HG02885 (cell line): ENCODE measurements at regions not wholly inside any gene's neighbourhood (a gene's known extent, or its start where the extent isn't known, plus 50 kb on each side); places are given as distances from the start of the nearest gene placed in this dataset.

Experiments
- ATAC-seq: cut with Tn5 transposase; IDR thresholded peaks from one replicate; pipeline ENCODE4 v1.9.1; 2021; ENCODE audit warnings: mild to moderate bottlenecking; ENCODE audit not compliant: unreplicated experiment, poor library complexity

- no peak for ATAC-seq
Measured at GRCh38 chr14:41418851-41419250, 187.8 kb upstream of the LRFN5 start.

- no peak for ATAC-seq
Measured at GRCh38 chr14:41409806-41410205, 196.9 kb upstream of the LRFN5 start.

DNA sequence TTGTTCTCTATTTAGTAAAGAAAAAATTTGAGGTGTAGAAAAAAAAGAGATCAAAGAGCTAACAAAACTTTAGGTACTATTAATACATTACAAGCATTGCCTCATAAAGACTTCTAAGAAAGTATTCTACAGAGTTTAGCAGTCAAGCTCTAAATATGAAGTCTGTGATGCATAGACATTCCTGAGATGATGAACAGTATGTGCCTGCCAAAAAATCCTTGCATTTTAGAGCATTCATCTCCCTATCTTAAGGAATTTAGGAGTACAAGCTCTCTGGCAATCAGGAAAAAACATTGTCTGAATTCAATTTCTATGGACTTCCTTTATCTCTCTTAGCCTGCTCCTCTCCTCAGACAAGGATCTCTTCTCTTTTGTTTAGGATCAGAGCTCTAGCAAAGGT lies 202.6 kb upstream of the LRFN5 start:
- ATAC-seq = no peak

GRCh38 chr14:41403360-41403759 lies 203.3 kb upstream of the LRFN5 start:
- ATAC-seq = no peak

GRCh38 chr14:41397926-41398325 lies 208.8 kb upstream of the LRFN5 start:
- ATAC-seq = no peak

DNA sequence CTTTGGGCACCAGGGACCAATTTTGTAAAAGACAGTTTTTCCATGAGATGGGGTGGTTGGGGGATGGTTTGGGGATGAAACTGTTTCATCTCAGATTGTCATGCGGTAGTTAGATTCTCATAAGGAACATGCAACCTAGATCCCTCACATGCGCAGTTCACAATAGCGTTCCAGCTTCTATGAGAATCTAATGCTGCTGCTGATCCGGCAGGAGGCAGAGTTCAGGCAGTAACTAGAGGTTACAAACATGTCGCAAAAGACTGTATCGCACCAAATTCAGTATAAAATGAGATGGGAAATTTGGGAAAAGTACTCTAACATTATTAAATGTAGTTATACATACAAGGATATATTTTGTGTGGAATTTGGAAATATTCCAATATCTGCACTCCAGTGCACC lies 213.2 kb upstream of the LRFN5 start:
- ATAC-seq = no peak

DNA sequence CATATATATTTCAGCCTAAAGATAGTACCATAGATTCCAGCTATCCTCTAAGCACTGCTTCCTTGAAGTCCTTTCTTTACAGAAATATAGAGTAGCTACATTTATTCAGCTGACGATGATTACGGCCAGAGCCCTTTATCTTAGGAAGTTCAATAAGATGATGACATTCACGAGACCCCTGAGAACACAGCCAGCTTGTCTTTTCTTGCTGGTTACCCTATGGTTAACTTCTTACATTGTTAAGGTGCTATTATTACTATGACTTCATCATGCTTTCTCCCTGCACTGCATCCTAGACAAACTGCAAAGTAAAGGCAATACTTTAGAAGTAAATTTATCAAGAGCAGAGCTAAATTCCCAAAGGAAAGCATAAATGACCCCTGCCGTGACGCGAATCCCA lies 214.4 kb upstream of the LRFN5 start:
- no peak for ATAC-seq

DNA sequence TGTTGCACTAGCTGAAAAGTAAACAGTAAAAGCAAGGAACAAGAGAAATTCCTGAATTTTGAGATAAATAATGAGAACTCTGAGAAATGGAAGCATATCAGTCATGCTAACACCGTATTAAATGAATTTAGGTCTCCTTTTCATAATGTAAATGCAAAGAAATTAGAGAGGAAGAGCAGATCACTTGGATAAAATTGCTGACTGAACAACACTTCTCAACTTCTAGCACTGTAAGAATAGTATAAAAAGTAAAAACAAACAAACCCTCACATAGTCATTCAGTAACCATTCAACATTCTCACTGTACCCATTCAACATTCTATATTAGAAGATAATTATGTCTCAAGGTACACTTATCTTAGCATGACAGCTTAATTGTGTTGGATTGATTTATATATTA lies 217.3 kb upstream of the LRFN5 start:
- no peak for ATAC-seq

DNA sequence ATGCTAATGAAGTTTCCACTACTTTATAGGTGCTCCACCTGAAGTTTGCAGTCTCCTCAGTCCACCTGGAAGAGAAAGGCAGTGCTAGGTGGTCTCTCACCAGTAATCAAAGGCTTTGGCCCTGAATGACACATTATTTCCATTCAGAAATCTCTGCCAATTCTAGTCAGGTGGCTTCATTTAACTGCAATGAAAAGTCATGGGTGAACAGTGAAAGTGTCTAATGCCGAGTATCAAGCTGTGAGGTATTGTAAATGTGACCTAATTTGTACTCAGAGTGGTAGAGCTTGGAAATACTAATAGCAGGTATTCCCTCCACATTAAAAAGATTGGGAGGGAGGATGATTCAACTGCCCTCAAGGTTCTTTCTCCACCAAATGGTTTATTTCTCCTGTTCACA lies 220.9 kb upstream of the LRFN5 start:
- no peak for ATAC-seq

DNA sequence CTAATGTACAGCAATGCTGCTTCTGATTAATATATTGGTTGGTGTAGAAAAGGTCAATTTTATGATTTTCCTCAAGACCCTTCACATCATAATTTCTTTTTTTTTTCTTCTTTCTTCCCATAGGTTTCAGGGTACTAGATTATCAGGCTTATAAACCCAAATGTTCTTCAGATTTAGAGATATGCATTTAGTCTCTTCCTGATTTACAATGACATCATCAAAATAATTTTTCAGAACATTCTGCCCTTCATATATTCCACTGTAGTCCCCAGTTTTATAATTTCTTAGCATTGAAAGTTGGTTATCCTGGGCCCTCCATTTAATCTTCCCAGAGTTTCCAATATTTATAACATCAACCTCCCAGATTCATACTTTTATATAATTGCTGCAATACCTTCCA lies 226.7 kb upstream of the LRFN5 start:
- ATAC-seq = no peak

- no peak for ATAC-seq
Measured at GRCh38 chr14:41378526-41378925, 228.2 kb upstream of the LRFN5 start.

- no peak for ATAC-seq
Measured at GRCh38 chr14:41377932-41378331, 228.7 kb upstream of the LRFN5 start.

DNA sequence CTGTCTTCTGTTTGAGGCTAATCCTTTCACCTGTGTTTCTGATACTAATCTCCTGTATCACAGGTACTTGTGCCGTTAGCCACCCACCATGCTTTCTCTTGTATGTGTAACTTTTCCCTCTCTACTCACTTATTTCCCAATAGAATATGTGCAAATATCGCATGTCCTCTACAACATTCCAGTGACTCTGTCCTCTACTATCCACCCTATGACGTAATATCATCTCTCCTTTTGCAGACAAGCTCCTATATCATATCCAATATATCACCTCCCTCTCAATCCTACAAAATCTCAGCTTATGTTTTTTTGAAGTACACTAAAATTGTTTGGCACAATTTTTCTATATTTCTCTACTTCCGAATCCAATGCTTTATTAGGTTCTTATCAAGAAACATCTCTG lies 232.6 kb upstream of the LRFN5 start:
- no peak for ATAC-seq

DNA sequence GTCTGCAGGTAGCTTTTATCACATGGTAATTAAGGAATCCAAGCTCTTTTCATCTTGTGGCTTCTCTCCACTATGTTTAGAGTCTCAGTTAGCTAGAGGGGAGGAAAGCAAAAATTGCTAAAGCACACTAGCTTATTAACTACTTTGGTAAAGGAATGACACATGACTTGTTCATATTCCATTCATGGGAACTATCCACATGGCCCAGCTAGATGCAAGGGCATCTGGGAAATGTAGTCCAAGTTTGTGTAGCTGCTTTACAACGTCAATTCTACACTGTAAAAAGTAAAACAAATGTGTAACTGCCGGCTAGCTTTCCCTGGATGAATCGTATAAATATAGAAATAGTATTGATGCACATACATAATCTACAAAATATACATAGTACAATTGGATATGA lies 244.5 kb upstream of the LRFN5 start:
- no peak for ATAC-seq

DNA sequence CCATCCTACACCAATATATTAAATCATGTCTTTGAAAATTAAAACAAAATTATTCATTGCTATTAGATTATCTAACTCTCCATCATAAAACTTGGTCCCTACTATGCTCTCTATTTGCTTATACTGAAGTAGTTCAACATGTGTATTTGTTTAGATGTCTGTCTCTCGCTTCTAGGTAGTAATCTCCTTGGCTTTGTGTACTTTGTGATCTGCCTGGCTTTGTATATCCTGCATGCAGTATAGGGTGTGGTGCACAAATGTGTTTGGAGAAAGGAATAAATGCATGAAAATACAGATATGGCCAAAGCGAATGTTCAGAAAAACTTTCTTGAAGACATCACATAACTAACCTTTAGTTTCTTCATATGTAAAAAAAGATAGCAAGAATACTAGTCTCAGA lies 246.6 kb upstream of the LRFN5 start:
- no peak for ATAC-seq

DNA sequence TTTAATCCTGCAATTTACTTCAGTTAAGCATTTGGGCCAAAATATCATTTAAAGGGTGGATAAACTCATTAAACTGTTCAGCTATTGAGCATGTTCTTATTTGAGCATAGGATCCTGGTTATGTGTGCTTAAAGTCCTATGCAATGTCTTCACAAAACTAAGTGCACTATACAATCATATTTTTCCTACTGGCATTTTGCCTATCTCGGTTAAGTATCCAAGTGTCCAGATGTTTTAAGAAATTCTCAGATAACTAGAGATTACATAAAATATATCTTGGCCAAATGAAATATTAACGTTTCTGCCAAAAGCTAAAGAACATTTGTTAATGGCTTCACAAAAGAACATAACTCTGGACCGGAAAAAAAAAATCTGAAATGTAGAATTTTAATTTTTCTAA lies 250.8 kb upstream of the LRFN5 start:
- no peak for ATAC-seq

GRCh38 chr14:41350476-41350875 lies 256.2 kb upstream of the LRFN5 start:
- ATAC-seq = no peak

- ATAC-seq = no peak
Measured at GRCh38 chr14:41349289-41349910, 257.3 kb upstream of the LRFN5 start.

- ATAC-seq = no peak
Measured at GRCh38 chr14:41343857-41344256, 262.8 kb upstream of the LRFN5 start.

- no peak for ATAC-seq
Measured at GRCh38 chr14:41313196-41313595, 293.5 kb upstream of the LRFN5 start.

- no peak for ATAC-seq
Measured at GRCh38 chr14:41303506-41303905, 303.2 kb upstream of the LRFN5 start.

- ATAC-seq = no peak
Measured at GRCh38 chr14:41302776-41303175, 303.9 kb upstream of the LRFN5 start.

DNA sequence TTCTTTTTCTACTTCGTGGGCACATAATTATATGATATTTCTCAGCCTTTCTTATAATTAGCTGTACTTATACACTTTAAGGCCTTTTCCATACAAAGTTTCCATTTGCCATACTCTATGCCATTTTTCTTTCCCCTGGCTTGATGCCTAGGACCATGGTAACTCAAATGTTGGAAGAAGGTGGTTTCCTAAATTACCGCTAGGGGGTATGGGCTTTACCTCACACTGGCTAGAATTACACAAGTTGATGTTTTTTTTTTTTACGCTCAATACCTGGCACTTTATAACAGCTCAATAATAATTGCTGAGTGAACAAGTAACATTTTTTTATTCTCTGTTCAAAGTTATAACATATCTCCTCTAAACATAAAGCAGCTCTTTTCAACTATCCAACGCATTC lies 306.8 kb upstream of the LRFN5 start:
- no peak for ATAC-seq
